Fibroblast of the aortic adventitia (primary cell): ENCODE measurements at regions not wholly inside any gene's neighbourhood (a gene's known extent, or its start where the extent isn't known, plus 50 kb on each side); places are given as distances from the start of the nearest gene placed in this dataset.

Experiments used
- DNase-seq: peaks from one replicate; pipeline ENCODE4 v3.0.0-alpha.2; 2010; ENCODE audit warnings: low read depth
- H3K4me3 ChIP-seq: 2 replicates; pipeline ENCODE4 v1.5.1; 2011; ENCODE audit warnings: low read depth, mild to moderate bottlenecking, control low read depth, low read length, moderate library complexity
- TF ChIP-seq, protein P1 (sequence below): IDR thresholded peaks from 2 replicates; pipeline ENCODE4 v1.5.1; 2011; ENCODE audit warnings: mild to moderate bottlenecking, low read length, control low read depth, inconsistent platforms; ENCODE audit not compliant: insufficient read depth

DNA sequence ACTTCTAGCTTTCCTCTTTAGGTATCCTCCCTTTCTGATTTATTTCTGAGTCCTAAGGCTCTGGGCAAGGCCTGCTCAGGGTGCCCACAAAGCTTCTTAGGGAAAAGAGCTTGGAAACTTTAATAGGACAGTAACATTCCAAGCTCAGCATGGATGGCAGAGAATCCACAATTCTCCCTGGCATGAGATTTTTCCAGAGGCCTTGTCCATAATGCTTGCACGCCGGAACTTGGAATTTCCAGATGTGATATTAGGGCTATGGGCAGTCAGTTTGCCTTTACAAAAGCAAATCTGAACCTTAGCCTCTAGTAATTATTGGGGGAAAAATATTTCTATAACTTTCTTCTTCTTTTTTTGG, 139.0 kb upstream of the RBMS3 start:
- H3K4me3 ChIP-seq: no peak overlapping the region
- DNase-seq: peak; percentile 6
- TF ChIP-seq, protein P1, sequence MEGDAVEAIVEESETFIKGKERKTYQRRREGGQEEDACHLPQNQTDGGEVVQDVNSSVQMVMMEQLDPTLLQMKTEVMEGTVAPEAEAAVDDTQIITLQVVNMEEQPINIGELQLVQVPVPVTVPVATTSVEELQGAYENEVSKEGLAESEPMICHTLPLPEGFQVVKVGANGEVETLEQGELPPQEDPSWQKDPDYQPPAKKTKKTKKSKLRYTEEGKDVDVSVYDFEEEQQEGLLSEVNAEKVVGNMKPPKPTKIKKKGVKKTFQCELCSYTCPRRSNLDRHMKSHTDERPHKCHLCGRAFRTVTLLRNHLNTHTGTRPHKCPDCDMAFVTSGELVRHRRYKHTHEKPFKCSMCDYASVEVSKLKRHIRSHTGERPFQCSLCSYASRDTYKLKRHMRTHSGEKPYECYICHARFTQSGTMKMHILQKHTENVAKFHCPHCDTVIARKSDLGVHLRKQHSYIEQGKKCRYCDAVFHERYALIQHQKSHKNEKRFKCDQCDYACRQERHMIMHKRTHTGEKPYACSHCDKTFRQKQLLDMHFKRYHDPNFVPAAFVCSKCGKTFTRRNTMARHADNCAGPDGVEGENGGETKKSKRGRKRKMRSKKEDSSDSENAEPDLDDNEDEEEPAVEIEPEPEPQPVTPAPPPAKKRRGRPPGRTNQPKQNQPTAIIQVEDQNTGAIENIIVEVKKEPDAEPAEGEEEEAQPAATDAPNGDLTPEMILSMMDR: no peak

DNA sequence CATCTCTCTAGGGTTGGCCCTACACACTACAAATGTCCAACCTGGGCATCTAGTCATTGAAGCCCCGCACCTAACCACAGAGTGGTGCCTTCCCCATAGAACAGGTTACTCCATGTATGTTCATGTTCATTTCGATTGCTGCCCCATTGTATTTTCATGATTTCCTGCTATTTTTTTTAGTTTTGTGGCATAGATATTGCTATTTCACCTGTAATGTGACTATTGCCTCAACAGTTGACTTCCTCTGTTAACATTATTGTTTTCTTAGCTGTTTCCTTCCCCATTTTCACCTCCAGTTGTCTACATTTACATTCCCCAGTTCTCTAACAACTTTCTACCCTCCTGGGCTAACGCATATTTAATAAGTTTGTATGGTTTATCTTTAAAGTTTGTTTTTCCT, 137.7 kb upstream of the RBMS3 start:
- no peak overlapping the region for H3K4me3 ChIP-seq
- TF ChIP-seq, protein P1: no peak
- DNase-seq: no peak

DNA sequence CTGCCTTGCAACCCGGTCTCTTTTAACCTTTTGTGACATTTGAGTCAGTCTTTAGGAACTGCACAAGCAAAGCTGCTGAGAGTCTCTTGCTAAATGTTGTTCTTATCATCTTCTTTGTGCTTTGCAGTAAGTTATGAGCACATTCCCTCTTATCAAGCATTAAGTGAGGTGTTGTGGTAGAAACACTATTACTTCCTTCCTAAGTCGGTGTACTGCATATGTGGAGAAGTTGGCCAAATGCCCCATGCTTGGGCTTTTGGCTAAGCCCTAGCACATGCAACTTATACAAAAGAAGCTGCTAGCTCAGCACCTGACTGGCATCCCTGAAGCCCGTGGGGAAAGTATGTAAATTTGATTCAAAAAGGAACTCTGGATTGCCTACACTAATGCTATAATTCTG, 136.5 kb upstream of the RBMS3 start:
- TF ChIP-seq, protein P1: no peak
- peak; percentile 16 for DNase-seq
- no peak overlapping the region for H3K4me3 ChIP-seq

DNA sequence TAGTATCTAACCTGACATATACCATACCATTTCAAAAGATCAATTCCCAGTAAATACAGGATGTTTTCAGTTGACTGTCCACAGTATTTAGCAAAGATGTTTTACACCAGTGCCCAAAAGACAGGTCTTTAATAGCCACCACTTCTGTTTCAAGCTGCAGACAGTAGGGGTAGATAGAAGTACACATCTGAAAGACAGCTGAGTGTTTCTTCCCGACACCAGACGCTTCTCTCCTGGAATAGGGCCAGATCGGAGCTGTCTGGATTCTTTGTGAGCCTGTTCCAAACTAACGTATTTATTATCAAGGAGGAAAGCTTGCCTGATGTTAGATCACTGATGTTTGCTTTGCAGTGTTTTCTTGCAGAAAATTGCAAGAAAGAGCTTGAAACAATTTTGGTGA, 136.1 kb upstream of the RBMS3 start:
- TF ChIP-seq, protein P1: no peak
- H3K4me3 ChIP-seq: no peak overlapping the region
- DNase-seq: peak; percentile 48

DNA sequence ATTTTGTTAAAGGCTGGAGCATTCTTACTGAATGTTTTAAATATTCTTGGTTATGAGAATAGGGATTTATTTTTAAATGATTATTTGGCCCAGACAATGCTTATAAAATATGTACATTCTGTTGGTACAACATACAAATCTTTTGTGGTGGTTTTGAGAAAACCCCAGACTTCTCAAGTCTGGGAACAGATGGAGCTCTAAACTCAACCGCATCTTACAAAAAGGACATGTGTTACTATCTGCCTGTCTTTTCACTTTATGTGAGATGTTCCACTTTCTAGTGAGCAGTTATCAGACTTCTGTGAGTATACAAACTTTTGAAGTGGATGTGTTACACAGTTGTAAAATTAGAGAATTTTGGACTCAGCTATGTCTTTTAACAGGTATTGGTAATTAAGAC, 135.5 kb upstream of the RBMS3 start:
- no peak for DNase-seq
- H3K4me3 ChIP-seq: no peak overlapping the region
- TF ChIP-seq, protein P1: no peak

DNA sequence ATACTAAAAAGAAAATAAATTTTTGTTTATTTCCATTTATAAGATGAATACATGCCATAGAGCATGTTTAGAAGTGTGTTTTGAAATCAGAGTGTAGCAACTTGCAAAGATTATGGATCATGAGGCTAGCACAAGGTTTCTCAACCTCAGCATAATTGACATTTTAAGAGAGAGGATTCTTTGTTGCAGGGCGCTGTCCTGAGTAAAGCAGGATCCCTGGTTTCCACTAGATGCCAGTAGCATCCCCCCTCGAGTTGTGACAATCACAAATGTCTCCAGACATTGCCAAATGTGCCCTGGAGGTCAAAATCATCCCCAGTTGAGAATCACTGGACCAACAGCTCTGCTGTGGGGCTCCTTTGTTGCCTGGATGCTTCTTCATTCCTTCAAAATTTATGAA, 128.5 kb upstream of the RBMS3 start:
- TF ChIP-seq, protein P1: no peak
- no peak for DNase-seq
- H3K4me3 ChIP-seq: no peak overlapping the region

DNA sequence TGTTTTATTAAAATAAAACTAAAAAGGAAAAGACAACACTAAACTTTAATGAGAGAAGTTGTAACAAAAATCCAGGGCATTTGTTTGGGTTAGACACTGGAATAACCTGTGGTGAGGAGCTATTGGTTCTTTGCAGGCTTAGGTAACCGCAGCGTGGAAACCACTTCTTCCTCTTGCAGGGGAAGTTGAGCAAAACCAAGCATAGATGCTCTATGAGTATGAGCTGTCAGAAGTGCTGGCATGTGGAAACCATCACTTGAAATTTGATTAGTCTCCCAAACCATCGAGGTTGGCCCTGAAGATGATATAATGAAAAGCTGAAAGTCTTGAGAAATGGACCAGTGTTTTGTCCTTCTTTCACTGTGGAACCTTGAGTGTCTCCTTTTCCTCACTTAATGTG, 127.1 kb upstream of the RBMS3 start:
- no peak for DNase-seq

More for the DNA sequence above, 127.1 kb upstream of the RBMS3 start:
- TF ChIP-seq, protein P1: no peak
- no peak overlapping the region for H3K4me3 ChIP-seq
